PC-9 (cell line): ENCODE measurements at regions not wholly inside any gene's neighbourhood (a gene's known extent, or its start where the extent isn't known, plus 50 kb on each side); places are given as distances from the start of the nearest gene placed in this dataset.

Source experiments
- CTCF ChIP-seq: fragments of 200-600 bp; sonication (generic); conservative IDR thresholded peaks from 2 replicates; pipeline ENCODE4 v1.6.1; 2017; ENCODE audit warnings: mixed run types, antibody characterized with exemption, mild to moderate bottlenecking, moderate library complexity
- EZH2 ChIP-seq: fragments of 200-600 bp; sonication (generic); IDR thresholded peaks from 2 replicates; pipeline ENCODE4 v1.8.0; 2017; ENCODE audit warnings: antibody characterized with exemption, low read depth

- TF ChIP-seq CTCF (no peak), EZH2 (no peak)
Measured at GRCh38 chr10:131819241-131820072, 81.4 kb upstream of the PPP2R2D start.
